GM12892 (cell line): ENCODE measurements at regions not wholly inside any gene's neighbourhood (a gene's known extent, or its start where the extent isn't known, plus 50 kb on each side); places are given as distances from the start of the nearest gene placed in this dataset.

Experiments used
- POLR2A ChIP-seq: IDR thresholded peaks from 2 replicates; pipeline ENCODE4 v1.6.1; 2011; ENCODE audit warnings: low read depth, low read length, control low read depth
- POLR2AphosphoS5 ChIP-seq: IDR thresholded peaks from 2 replicates; pipeline ENCODE4 v1.6.1; 2011; ENCODE audit warnings: low read depth, low read length, control low read depth
- TAF1 ChIP-seq: IDR thresholded peaks from 2 replicates; pipeline ENCODE4 v1.6.1; 2011; ENCODE audit warnings: low read depth, mild to moderate bottlenecking, control low read depth, low read length, borderline replicate concordance

DNA sequence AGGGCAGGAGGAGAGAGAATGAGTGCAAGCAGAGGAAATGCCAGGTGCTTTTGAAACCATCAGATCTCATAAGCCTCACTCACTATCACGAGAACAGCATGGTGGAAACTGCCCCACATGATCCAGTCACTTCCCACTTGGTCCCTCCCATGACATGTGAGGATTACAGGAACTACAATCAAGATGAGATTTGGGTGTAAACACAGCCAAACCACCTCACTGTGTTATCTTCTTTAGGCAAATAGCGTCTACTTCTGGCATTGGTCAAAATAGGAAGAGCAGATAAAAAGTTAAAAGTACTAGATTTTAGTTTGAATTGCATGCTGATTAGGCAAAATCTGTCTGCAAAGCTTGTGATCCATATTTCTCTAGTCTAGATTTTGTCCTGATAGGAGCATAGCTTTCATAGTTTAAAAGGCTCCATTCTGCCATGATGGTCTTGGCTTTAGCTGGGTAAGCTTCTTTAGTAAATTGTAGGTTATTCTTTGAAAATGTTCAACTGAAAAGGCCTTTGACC is 267.5 kb downstream of the NKX6-1 start:
- TF ChIP-seq TAF1, result no peak
- TF ChIP-seq POLR2A, result no peak
- TF ChIP-seq POLR2AphosphoS5, result no peak
